CD14-positive monocyte (primary cell): ENCODE measurements at regions not wholly inside any gene's neighbourhood (a gene's known extent, or its start where the extent isn't known, plus 50 kb on each side); places are given as distances from the start of the nearest gene placed in this dataset.
"Not testable (repeated sequence)": the region's sequence is repeated elsewhere in the genome, so short reads cannot be mapped to it uniquely, and the experiment has no call there.

Experiments used
- DNase-seq, 3 donors: peaks; one replicate each; pipeline ENCODE4 v3.0.0-alpha.2; 2011 to 2022
- H2AFZ ChIP-seq: 2 replicates; pipeline ENCODE4 v1.6.0; 2012; ENCODE audit warnings: mild to moderate bottlenecking, low read depth, low read length, inconsistent platforms; ENCODE audit not compliant: insufficient read depth, poor library complexity, severe bottlenecking
- H3K27ac ChIP-seq, 2 donors: 1 replicate in 1 of 2; 2 replicates in 1 of 2; pipeline ENCODE4 v1.5.1; 2012 to 2013; ENCODE audit warnings: low read length in 2 of 2, control low read depth in 1 of 2, inconsistent platforms in 1 of 2, low read depth in 1 of 2, mild to moderate bottlenecking in 1 of 2
- H3K27me3 ChIP-seq, 2 donors: one replicate each; pipeline versions ENCODE4 v1.6.0 to v1.6.1; 2011 to 2013; ENCODE audit warnings: low read length in 2 of 2; ENCODE audit not compliant: control insufficient read depth in 2 of 2, insufficient read depth in 2 of 2
- H3K36me3 ChIP-seq, 2 donors: replicated peaks in 1 of 2; 1 replicate in 1 of 2; 2 replicates in 1 of 2; pipeline versions ENCODE4 v1.5.1 to v1.6.1; 2012 to 2013; ENCODE audit warnings: low read length in 2 of 2, control low read depth in 1 of 2, inconsistent platforms in 1 of 2, mild to moderate bottlenecking in 1 of 2; ENCODE audit not compliant: insufficient read depth in 2 of 2, control insufficient read depth in 1 of 2
- H3K4me1 ChIP-seq, 2 donors: 1 replicate in 1 of 2; 2 replicates in 1 of 2; pipeline versions ENCODE4 v1.5.1 to v1.6.1; 2012 to 2013; ENCODE audit warnings: low read length in 2 of 2, control low read depth in 1 of 2, inconsistent platforms in 1 of 2, mild to moderate bottlenecking in 1 of 2, moderate library complexity in 1 of 2; ENCODE audit not compliant: insufficient read depth in 2 of 2, control insufficient read depth in 1 of 2
- H3K4me2 ChIP-seq: replicated peaks from 2 replicates; pipeline ENCODE3; 2012; ENCODE audit warnings: low read length, moderate library complexity, mild to moderate bottlenecking; ENCODE audit not compliant: poor library complexity, severe bottlenecking; ENCODE audit errors: extremely low read depth
- H3K4me3 ChIP-seq, 3 experiments: fragments of 200-600 bp in 1 of 3; sonication (generic) in 1 of 3; replicated peaks in 1 of 3; 1 replicate in 2 of 3; 2 replicates in 1 of 3; pipeline ENCODE4 v1.5.1; 2011 to 2013; ENCODE audit warnings: low read length in 3 of 3, mild to moderate bottlenecking in 3 of 3, control low read depth in 2 of 3, low read depth in 2 of 3, inconsistent platforms in 1 of 3, moderate library complexity in 1 of 3
- H3K79me2 ChIP-seq: 2 replicates; pipeline ENCODE4 v1.6.0; 2012; ENCODE audit warnings: mild to moderate bottlenecking, control low read depth, inconsistent platforms, low read length, moderate library complexity; ENCODE audit not compliant: insufficient read depth
- H3K9ac ChIP-seq: 2 replicates; pipeline ENCODE4 v1.6.0; 2017; ENCODE audit warnings: low read length, mild to moderate bottlenecking; ENCODE audit not compliant: insufficient read depth, poor library complexity, severe bottlenecking
- H3K9me3 ChIP-seq, 2 donors: replicated peaks in 1 of 2; 1 replicate in 1 of 2; 2 replicates in 1 of 2; pipeline versions ENCODE4 v1.5.1 to v1.6.1; 2012 to 2013; ENCODE audit warnings: low read length in 2 of 2, control low read depth in 1 of 2; ENCODE audit not compliant: control insufficient read depth in 1 of 2, insufficient read depth in 1 of 2
- H4K20me1 ChIP-seq: 2 replicates; pipeline ENCODE4 v1.6.0; 2012; ENCODE audit warnings: mild to moderate bottlenecking, low read length, control low read depth, moderate library complexity; ENCODE audit not compliant: insufficient read depth
- H3K27ac Mint-ChIP-seq, 7 donors: one replicate each; pipeline ENCODE4 v1.8.0; 2020; ENCODE audit warnings: mild to moderate bottlenecking in 7 of 7, mixed read lengths in 7 of 7, moderate library complexity in 6 of 7, inconsistent platforms in 2 of 7
- H3K27me3 Mint-ChIP-seq, 3 donors: one replicate each; pipeline ENCODE4 v1.8.0; 2021 to 2022; ENCODE audit warnings: low read depth in 3 of 3, mild to moderate bottlenecking in 3 of 3, mixed read lengths in 3 of 3, moderate library complexity in 3 of 3, inconsistent platforms in 1 of 3
- H3K36me3 Mint-ChIP-seq, 2 donors: one replicate each; pipeline ENCODE4 v1.8.0; 2020; ENCODE audit warnings: mixed read lengths in 2 of 2, inconsistent platforms in 1 of 2, mild to moderate bottlenecking in 1 of 2
- H3K4me1 Mint-ChIP-seq: one replicate; pipeline ENCODE4 v1.8.0; 2020; ENCODE audit warnings: mild to moderate bottlenecking, mixed read lengths
- H3K4me3 Mint-ChIP-seq, 2 donors: one replicate each; pipeline ENCODE4 v1.8.0; 2020; ENCODE audit warnings: mild to moderate bottlenecking in 2 of 2, mixed read lengths in 2 of 2, moderate library complexity in 1 of 2
- H3K9me3 Mint-ChIP-seq, 7 donors: one replicate each; pipeline ENCODE4 v1.8.0; 2020 to 2022; ENCODE audit warnings: mixed read lengths in 7 of 7, mild to moderate bottlenecking in 6 of 7, moderate library complexity in 6 of 7, inconsistent platforms in 2 of 7
- WGBS: methylation state at CpG from one replicate; pipeline ENCODE4 v1.1.5; 2013; ENCODE audit warnings: missing lambda C conversion rate; ENCODE audit not compliant: insufficient coverage; 5-methylcytosine and 5-hydroxymethylcytosine counted together
- intact Hi-C, 2 donors: fragments of 100-400 bp; cut with micrococcal nuclease; formaldehyde crosslinking; loops; one replicate each; pipeline versions ENCODE4 v1.15.0 to v1.15.1; 2023
- TF ChIP-seq, protein P1 (sequence below): fragments of 200-600 bp; IDR thresholded peaks from one replicate; pipeline ENCODE4 v1.8.0; 2022; ENCODE audit warnings: antibody characterized with exemption, mild to moderate bottlenecking

- no peaks in the 10 kb centered on the region for H3K79me2 ChIP-seq
- intact Hi-C loops = no loop called here
- Mint-ChIP-seq H3K4me3 (no peak overlapping the region), H3K4me1 (no peaks in the 10 kb centered on the region), H3K27me3 (peaks cover 0 to 1% (median 0%) of the 10 kb centered on the region in 3 donors), H3K9me3 (no peaks in the 10 kb centered on the region), H3K36me3 (no peaks in the 10 kb centered on the region), H3K27ac (no peak overlapping the region)
- WGBS = 83% methylated on average over 1 of the region's 5 CpGs
- no peak overlapping the region for H3K4me3 ChIP-seq
- H3K9ac ChIP-seq = no peak overlapping the region
- no peaks in the 10 kb centered on the region for H3K36me3 ChIP-seq
- no peak overlapping the region for H3K27ac ChIP-seq
- no peaks in the 10 kb centered on the region for H4K20me1 ChIP-seq
- no peak overlapping the region for H3K4me2 ChIP-seq
- H2AFZ ChIP-seq = no peak overlapping the region
- DNase-seq = no peak
- no peaks in the 10 kb centered on the region for H3K4me1 ChIP-seq
- no peaks in the 10 kb centered on the region for H3K27me3 ChIP-seq
- no peaks in the 10 kb centered on the region for H3K9me3 ChIP-seq
- TF ChIP-seq, protein P1, sequence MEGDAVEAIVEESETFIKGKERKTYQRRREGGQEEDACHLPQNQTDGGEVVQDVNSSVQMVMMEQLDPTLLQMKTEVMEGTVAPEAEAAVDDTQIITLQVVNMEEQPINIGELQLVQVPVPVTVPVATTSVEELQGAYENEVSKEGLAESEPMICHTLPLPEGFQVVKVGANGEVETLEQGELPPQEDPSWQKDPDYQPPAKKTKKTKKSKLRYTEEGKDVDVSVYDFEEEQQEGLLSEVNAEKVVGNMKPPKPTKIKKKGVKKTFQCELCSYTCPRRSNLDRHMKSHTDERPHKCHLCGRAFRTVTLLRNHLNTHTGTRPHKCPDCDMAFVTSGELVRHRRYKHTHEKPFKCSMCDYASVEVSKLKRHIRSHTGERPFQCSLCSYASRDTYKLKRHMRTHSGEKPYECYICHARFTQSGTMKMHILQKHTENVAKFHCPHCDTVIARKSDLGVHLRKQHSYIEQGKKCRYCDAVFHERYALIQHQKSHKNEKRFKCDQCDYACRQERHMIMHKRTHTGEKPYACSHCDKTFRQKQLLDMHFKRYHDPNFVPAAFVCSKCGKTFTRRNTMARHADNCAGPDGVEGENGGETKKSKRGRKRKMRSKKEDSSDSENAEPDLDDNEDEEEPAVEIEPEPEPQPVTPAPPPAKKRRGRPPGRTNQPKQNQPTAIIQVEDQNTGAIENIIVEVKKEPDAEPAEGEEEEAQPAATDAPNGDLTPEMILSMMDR = no peak
These were observed 608.5 kb downstream of the TMEM121 start for GRCh38 chr14:106134886-106135285.

- no peak overlapping the region for H3K27ac ChIP-seq
- WGBS = 82% methylated on average over 10 of the region's 18 CpGs
- H3K9ac ChIP-seq = no peak overlapping the region
- Mint-ChIP-seq H3K36me3 (no peaks in the 10 kb centered on the region), H3K9me3 (peaks cover 0 to 3% (median 0%) of the 10 kb centered on the region in 7 donors), H3K27me3 (peaks cover 0 to 2% (median 1%) of the 10 kb centered on the region in 3 donors), H3K4me1 (no peaks in the 10 kb centered on the region), H3K4me3 (no peak overlapping the region), H3K27ac (peak overlapping the region in 1 of 7 donors; percentile 57)
- no peaks in the 10 kb centered on the region for H3K79me2 ChIP-seq
- H3K4me1 ChIP-seq = no peaks in the 10 kb centered on the region
- H3K36me3 ChIP-seq = no peaks in the 10 kb centered on the region
- TF ChIP-seq, protein P1 = peak; percentile 11
- H3K9me3 ChIP-seq = peaks cover 0 to 4% of the 10 kb centered on the region in 2 donors
- intact Hi-C loops = no loop called here
- DNase-seq = peak in 2 of 3 donors; percentile 19 to 23
- no peak overlapping the region for H2AFZ ChIP-seq
- no peak overlapping the region for H3K4me2 ChIP-seq
- no peaks in the 10 kb centered on the region for H3K27me3 ChIP-seq
- no peak overlapping the region for H3K4me3 ChIP-seq
- H4K20me1 ChIP-seq = no peaks in the 10 kb centered on the region
These were observed 615.1 kb downstream of the TMEM121 start for GRCh38 chr14:106141242-106142220.

- H3K27ac Mint-ChIP-seq, H3K9ac ChIP-seq, H3K4me3 ChIP-seq, H3K9me3 ChIP-seq, H3K36me3 Mint-ChIP-seq, H3K36me3 ChIP-seq, H2AFZ ChIP-seq, DNase-seq, H3K4me2 ChIP-seq, H3K27me3 ChIP-seq, H4K20me1 ChIP-seq, H3K4me1 ChIP-seq, H3K4me3 Mint-ChIP-seq, H3K27ac ChIP-seq, intact Hi-C loops, H3K4me1 Mint-ChIP-seq, H3K9me3 Mint-ChIP-seq, H3K79me2 ChIP-seq, H3K27me3 Mint-ChIP-seq: not testable (repeated sequence)
- WGBS = 90% methylated on average over 4 of the region's 6 CpGs
These were observed 619.3 kb downstream of the TMEM121 start for GRCh38 chr14:106145731-106146130.
